ENCODE measurements at regions not wholly inside any gene's neighbourhood (a gene's known extent, or its start where the extent isn't known, plus 50 kb on each side); places are given as distances from the start of the nearest gene placed in this dataset.

DNA sequence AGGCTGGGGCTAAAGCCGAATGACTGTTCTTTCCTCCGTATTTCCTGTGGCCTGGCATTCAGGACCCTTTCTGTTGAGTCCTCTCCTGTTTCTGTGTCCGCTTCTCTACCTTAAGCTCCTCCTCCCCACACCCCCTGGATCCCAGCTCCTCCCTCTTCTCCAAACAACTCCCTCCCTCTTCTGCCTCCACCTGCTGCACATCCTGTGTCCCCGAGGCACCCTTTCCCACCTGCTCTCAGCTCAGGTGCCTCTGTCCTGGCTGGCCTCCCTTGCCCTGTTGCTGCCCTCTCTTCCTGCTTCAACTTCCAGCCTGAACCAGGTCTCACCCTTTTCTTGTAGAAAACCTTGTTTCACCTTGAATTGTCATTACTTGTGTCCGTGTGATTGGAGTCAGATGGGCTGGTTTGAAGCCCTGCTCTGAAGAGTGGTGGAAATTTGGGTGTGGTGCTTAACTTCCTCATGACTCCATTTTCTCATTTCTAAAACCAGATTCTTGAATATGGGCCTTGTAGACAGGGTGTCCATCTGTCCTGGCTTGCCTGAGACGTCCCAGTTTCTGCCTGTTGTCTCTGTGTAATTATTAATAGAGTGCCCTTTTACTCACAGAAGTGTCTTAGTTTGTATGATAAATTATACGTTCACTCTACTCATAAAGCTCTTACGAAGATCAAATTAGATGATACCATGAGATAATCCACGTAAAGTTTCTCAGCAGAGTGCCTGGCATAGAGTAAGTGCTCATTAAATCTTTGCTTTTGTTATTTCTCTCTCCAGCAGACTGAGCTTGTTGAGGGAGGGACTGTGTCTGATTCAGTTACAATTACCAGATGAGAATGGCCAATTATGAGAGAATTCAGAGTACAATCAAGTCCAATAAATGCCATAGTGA lies 58.9 kb upstream of the TRABD2B start:
- no peak for DNase-seq

GRCh38 chr1:48054232-48054631 lies 57.0 kb upstream of the TRABD2B start:
- no peak for DNase-seq

DNA sequence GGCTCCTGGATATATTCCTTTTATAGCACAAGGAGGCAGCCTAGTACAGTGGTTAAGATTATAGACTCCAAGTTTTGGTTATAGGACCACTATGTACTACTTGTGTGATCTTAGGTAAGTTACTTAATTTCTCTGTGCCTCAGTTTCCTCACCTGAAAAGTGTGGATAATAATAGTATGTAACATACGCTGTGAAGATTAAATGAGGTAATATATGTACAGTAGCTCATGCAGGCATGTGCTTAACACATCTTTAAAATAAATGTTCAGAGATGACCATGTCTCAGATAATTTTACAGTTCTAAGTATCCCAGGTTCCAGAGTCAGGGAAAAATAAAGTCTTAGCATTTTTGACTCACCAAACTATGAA lies 55.7 kb upstream of the TRABD2B start:
- DNase-seq = no peak

DNA sequence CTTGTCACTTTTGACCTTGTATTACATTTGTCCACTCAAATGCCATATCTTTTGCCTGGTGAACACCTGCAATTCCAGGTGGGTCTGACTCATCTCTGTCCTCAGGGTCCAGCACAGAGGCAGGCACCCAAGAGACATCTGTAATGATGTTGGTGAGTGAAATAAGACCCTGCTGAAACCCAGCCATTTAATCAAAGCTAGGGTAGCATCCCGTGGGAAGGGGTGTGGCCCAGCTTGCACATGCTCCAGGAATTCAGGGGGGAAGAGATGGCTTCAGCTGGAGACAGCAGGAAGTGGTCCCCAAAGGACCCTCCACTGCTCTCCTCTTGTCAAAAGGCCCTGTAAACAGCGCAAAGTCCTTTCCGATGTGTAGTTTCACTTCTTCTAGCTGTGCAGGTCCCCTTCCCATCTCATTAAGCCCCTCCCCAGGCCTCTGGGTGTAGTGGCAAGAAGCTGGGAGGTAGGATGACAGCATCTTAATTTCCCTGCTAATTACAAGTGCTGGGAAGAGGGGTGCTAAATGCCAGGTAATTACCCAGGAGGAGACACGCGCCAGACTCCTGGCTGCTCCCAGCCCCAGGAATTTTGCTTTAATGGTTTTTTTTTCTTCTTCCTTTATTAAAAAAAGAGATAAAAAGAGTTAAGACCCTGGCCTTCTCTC lies 54.4 kb upstream of the TRABD2B start:
- no peak for DNase-seq

DNA sequence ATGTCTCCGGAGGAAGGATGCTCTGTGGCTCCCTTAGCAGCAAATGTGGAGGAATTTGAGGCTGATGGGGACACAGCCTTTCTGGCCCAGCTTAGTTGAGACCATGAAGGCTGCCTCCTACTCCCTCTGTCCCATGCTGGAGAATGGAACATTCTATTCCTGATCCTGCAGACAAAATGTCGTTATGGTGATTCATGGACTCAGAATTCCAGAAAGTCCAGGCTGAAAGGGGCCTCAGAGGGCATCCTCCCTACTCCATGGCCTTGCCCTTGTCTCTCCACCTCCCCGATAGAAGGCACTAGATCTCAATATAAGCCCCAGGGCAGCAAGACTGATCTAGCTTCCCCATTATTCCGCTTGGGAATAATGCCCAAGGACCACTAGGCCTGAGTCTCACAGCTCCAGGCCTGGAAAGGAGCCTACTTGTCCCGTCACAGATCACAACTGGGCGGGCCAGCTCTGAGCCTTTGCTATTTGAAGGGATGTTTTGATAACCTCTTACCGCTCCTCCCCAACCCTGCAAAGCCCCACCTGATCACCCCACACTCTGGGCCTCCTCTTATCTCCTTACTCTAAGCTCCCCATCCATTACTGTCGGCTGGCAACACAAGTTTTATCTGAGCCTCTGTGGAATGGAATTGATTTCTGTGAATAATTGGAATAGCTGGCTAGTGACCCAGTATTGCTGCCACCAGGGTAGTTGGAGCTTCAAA lies 52.8 kb upstream of the TRABD2B start:
- no peak for DNase-seq

DNA sequence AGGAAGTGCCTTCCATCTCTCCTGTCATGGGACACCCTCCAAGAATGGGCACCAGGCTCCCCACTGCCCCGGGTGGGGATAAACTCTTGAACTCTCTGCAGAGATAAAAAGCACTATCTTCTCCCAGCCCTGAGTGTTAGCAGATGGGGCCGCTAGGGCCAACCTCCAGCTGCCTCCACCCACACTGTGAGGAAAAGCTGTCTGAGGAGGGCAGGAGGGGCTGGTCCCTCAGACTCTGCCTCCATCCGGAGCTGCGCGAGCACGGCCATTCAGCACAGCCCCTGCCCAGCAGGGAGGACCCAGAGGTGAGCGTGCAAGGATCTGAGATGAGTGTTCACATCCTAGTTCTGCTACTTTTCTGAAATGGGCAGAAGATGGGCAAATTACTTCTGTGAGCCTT lies 51.8 kb upstream of the TRABD2B start:
- DNase-seq = no peak

- peak in 3 of 56 donors; percentile 4 to 13 (median 11) for DNase-seq
Observed at GRCh38 chr1:48048064-48048463, 50.9 kb upstream of the TRABD2B start.

GRCh38 chr1:48047116-48047515 lies 49.9 kb upstream of the TRABD2B start:
- no peak for DNase-seq
